Neural progenitor cell (in vitro differentiated cells): ENCODE measurements at regions not wholly inside any gene's neighbourhood (a gene's known extent, or its start where the extent isn't known, plus 50 kb on each side); places are given as distances from the start of the nearest gene placed in this dataset.

Source experiments
- CTCF ChIP-seq: fragments of 200-600 bp; sonication (generic); IDR thresholded peaks from 2 replicates; pipeline ENCODE4 v1.5.1; 2017; ENCODE audit warnings: antibody characterized with exemption, mild to moderate bottlenecking
- EZH2 ChIP-seq: fragments of 200-600 bp; sonication (generic); IDR thresholded peaks from 2 replicates; pipeline ENCODE4 v1.6.1; 2017; ENCODE audit warnings: antibody characterized with exemption, mild to moderate bottlenecking, moderate library complexity

GRCh38 chr4:175143116-175143515 lies 225.0 kb downstream of the ADAM29 start:
- TF ChIP-seq EZH2, result no peak
- TF ChIP-seq CTCF, result no peak
